ENCODE measurements at regions not wholly inside any gene's neighbourhood (a gene's known extent, or its start where the extent isn't known, plus 50 kb on each side); places are given as distances from the start of the nearest gene placed in this dataset.

GRCh38 chr9:106023455-106023854 is 329.1 kb downstream of the TMEM38B start:
- no peak for TF ChIP-seq USF1 (IDR thresholded peaks at IDR 0.05)
- TF ChIP-seq EP300 (IDR thresholded peaks at IDR 0.05; ENCODE audit: borderline replicate concordance): no peak
- TF ChIP-seq REST (IDR thresholded peaks at IDR 0.05; ENCODE audit: low read depth): no peak
- no peak for TF ChIP-seq FOXM1 (IDR thresholded peaks at IDR 0.05; ENCODE audit: borderline replicate concordance, low read depth)
- TF ChIP-seq TCF12 (IDR thresholded peaks at IDR 0.05; ENCODE audit: low read depth): no peak
